Stomach (tissue), 8 donors: ENCODE measurements at regions not wholly inside any gene's neighbourhood (a gene's known extent, or its start where the extent isn't known, plus 50 kb on each side); places are given as distances from the start of the nearest gene placed in this dataset.

ENCODE experiments used
- DNase-seq, 2 donors: peaks; one replicate each; pipeline versions ENCODE4 v3.0.0 to v3.0.0-alpha.2; 2013 to 2019
- H3K27ac ChIP-seq, 5 donors: fragments of 200-600 bp in 4 of 5; sonication (generic) in 4 of 5; one replicate each; pipeline ENCODE4 v1.5.1; 2013 to 2019; ENCODE audit warnings: mild to moderate bottlenecking in 1 of 5, moderate library complexity in 1 of 5
- H3K27me3 ChIP-seq, 3 donors: fragments of 200-600 bp; sonication (generic); one replicate each; pipeline ENCODE4 v1.5.1; 2017 to 2019; ENCODE audit warnings: mixed run types in 1 of 3
- H3K36me3 ChIP-seq, 4 donors: fragments of 200-600 bp; sonication (generic); 1 replicate in 3 of 4; 2 replicates in 1 of 4; pipeline ENCODE4 v1.5.1; 2016 to 2019
- H3K4me1 ChIP-seq, 4 donors: fragments of 200-600 bp; sonication (generic); one replicate each; pipeline ENCODE4 v1.5.1; 2016 to 2019
- H3K4me3 ChIP-seq, 4 donors: fragments of 200-600 bp; sonication (generic) in 3 of 4; one replicate each; pipeline ENCODE4 v1.5.1; 2016 to 2019; ENCODE audit warnings: mild to moderate bottlenecking in 1 of 4
- H3K9me3 ChIP-seq, 4 donors: fragments of 200-600 bp; sonication (generic); one replicate each; pipeline ENCODE4 v1.5.1; 2016 to 2019
- CTCF ChIP-seq, 7 experiments: fragments of 450-650 bp in 4 of 7; fragments of 200-600 bp in 3 of 7; sonication (generic) in 3 of 7; IDR thresholded peaks; one replicate each; pipeline ENCODE4 v1.5.1; 2016 to 2019; ENCODE audit warnings: antibody characterized with exemption in 7 of 7, control low read depth in 2 of 7, mild to moderate bottlenecking in 1 of 7
- EP300 ChIP-seq: sonication (generic); formaldehyde crosslinking; IDR thresholded peaks from one replicate; pipeline ENCODE4 v1.6.1; 2017; ENCODE audit warnings: antibody characterized with exemption
- POLR2A ChIP-seq, 4 donors: fragments of 450-650 bp; IDR thresholded peaks; one replicate each; pipeline ENCODE4 v1.6.1; 2016; ENCODE audit warnings: antibody characterized with exemption in 4 of 4, control low read depth in 2 of 4, mild to moderate bottlenecking in 1 of 4, moderate library complexity in 1 of 4
- POLR2AphosphoS5 ChIP-seq, 3 donors: sonication (generic); formaldehyde crosslinking; IDR thresholded peaks; one replicate each; pipeline ENCODE4 v1.6.1; 2016; ENCODE audit warnings: antibody characterized with exemption in 3 of 3
- WGBS, 5 donors: extraction: QIAGEN DNeasy Blood & Tissue Kit in 3 of 5; methylation state at CpG; one replicate each; pipeline versions ENCODE4 v1.1.5 to v1.1.7; 2013 to 2018; 5-methylcytosine and 5-hydroxymethylcytosine counted together
- intact Hi-C: fragments of 100-400 bp; cut with DNase I; formaldehyde crosslinking; loops from one replicate; pipeline ENCODE4 v1.15.1; 2023; ENCODE audit warnings: low total_unique reads
- donor health status: healthy with polysubstance abuse.
- donor health status: Bipolar disorder and iron deficiency.
- donor health status: healthy.

DNA sequence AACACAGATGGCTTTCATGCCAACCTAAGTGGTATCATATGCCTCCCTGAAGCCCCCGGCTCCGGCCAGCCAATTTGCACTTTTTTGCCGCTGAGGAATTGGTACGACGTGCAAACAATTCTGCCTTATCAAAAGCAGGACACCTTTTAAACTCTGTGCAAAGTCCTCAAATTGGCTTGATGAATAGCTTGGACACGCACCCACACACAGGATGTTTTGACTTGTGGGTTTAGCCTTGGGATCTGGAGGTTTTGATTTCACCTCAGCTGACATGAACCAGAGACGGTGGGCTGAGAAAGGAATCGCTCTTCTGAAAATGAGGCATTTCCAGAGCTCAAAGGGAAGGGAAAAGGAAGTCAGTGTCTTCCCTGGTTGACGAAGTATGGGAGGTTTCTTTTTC lies 110.8 kb upstream of the SHOX start:
- Histone ChIP-seq H3K27me3 (peaks cover 0 to 9% (median 0%) of the 10 kb centered on the region in 3 donors), H3K36me3 (no peaks in the 10 kb centered on the region), H3K4me1 (no peaks in the 10 kb centered on the region), H3K4me3 (no peak overlapping the region), H3K9me3 (peaks cover 0 to 38% (median under 1%) of the 10 kb centered on the region in 4 donors), H3K27ac (no peak overlapping the region)
- intact Hi-C loops, result no loop called here
- WGBS, 5 donors, result 26 to 36% (median 32%) methylated on average over 9 of the region's 9 CpGs
- TF ChIP-seq POLR2AphosphoS5 (IDR thresholded peaks at IDR 0.05) (no peak), EP300 (no peak), POLR2A (IDR thresholded peaks at IDR 0.05) (no peak), CTCF (IDR thresholded peaks at IDR 0.05) (no peak)
- no peak for DNase-seq

DNA sequence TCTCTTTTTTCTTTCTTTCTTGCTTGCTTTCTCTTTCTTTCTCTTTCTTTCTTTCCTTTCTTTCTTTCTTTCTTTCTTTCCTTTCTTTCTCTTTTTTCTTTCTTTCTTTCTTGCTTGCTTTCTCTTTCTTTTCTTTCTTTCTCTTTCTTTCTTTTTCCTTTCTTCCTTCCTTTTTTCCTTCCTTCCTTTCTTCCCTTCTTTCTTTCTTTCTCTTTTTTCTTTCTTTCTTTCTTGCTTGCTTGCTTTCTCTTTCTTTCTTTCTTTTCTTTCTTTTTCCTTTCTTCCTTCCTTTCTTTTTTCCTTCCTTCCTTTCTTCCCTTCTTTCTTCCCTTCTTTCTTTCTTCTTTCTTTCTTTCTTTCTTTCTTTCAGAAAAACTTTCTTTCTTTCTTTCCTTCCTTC lies 108.1 kb upstream of the SHOX start:
- H3K4me3 ChIP-seq, result no peak overlapping the region
- TF ChIP-seq POLR2A (IDR thresholded peaks at IDR 0.05) (no peak), EP300 (no peak), POLR2AphosphoS5 (IDR thresholded peaks at IDR 0.05) (no peak), CTCF (IDR thresholded peaks at IDR 0.05) (no peak)

GRCh38 chrX:525134-525533 lies 105.5 kb upstream of the SHOX start:
- Histone ChIP-seq H3K4me3 (no peak overlapping the region), H3K9me3 (peaks cover 0 to 49% (median 5%) of the 10 kb centered on the region in 4 donors), H3K4me1 (no peaks in the 10 kb centered on the region), H3K27me3 (peaks cover 0 to 11% (median 0%) of the 10 kb centered on the region in 3 donors), H3K27ac (no peak overlapping the region), H3K36me3 (no peaks in the 10 kb centered on the region)
- DNase-seq, result no peak
- 88 to 94% (median 91%) methylated on average over 8 of the region's 8 CpGs for WGBS, 5 donors
- TF ChIP-seq EP300 (no peak), POLR2AphosphoS5 (IDR thresholded peaks at IDR 0.05) (no peak), CTCF (IDR thresholded peaks at IDR 0.05) (no peak), POLR2A (IDR thresholded peaks at IDR 0.05) (no peak)
- intact Hi-C loops, result no loop called here

More for the DNA sequence above, 108.1 kb upstream of the SHOX start:
- no peak overlapping the region for H3K27ac ChIP-seq
- peaks cover 0 to 50% (median 5%) of the 10 kb centered on the region in 4 donors for H3K9me3 ChIP-seq
- H3K27me3 ChIP-seq, result peaks cover 0 to 17% (median 0%) of the 10 kb centered on the region in 3 donors
- no peaks in the 10 kb centered on the region for H3K4me1 ChIP-seq
- DNase-seq, result no peak
- no peaks in the 10 kb centered on the region for H3K36me3 ChIP-seq
- intact Hi-C loops, result no loop called here

DNA sequence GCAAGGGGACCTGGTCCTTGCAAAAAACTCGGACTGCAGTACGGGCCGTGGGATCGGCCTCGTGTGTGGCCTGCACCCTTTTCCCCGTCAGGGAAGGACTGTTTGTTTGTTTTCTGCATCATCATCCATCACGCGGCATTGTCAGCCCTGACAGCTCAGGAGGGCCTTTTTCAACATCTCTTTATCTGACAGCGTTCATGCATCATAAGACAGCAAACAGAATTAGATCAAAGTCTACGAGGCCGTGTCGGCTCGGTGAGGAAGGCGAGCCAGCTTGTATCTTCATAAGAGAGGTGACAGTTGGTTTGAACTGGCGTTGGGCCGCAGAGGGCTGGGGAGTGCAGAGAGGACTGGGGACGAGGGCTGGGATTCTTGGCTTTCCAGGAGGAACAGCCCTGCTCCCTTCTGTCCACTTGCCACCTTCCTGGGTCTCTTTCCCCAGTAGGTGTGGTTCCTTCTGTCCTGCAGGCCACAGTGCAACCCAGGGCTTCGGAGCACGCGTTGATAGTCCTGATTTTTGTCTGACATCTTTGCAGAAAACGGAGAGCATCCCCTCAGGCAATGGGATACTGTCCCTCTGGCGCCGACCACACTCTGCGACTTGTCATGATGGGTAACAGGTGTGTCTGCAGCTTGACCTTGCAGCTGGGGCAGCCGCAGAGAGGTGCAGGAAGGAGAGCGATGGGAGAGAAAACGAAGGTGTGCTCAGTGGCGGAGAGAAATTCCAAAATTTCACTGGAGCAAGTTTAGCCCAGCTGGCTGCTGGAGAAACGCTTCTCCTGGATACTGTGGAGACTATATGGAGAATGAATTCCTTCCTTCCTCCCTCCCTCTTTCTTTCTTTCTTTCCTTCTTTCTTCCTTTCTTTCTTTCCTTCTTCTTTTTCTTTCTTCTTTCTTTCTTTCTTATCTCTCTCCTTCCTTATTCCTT lies 104.0 kb upstream of the SHOX start:
- WGBS, 5 donors, result 17 to 29% (median 20%) methylated on average over 24 to 29 of the region's 29 CpGs
- Histone ChIP-seq H3K9me3 (peaks cover 0 to 39% (median 5%) of the 10 kb centered on the region in 4 donors), H3K27ac (no peak overlapping the region), H3K4me3 (no peak overlapping the region), H3K4me1 (no peaks in the 10 kb centered on the region), H3K27me3 (peaks cover 0 to 11% (median 0%) of the 10 kb centered on the region in 3 donors), H3K36me3 (no peaks in the 10 kb centered on the region)
- intact Hi-C loops, result no loop called here
- TF ChIP-seq EP300, result no peak
- TF ChIP-seq POLR2A (IDR thresholded peaks at IDR 0.05), result no peak
- TF ChIP-seq POLR2AphosphoS5 (IDR thresholded peaks at IDR 0.05), result no peak
- no peak for TF ChIP-seq CTCF (IDR thresholded peaks at IDR 0.05)
- no peak for DNase-seq
